SK-N-SH (cell line): ENCODE measurements at regions not wholly inside any gene's neighbourhood (a gene's known extent, or its start where the extent isn't known, plus 50 kb on each side); places are given as distances from the start of the nearest gene placed in this dataset.

Experiments
- CTCF ChIP-seq: fragments of 200-600 bp; sonication (generic); IDR thresholded peaks from 2 replicates; pipeline ENCODE4 v1.6.1; 2017; ENCODE audit warnings: antibody characterized with exemption, mild to moderate bottlenecking, moderate library complexity
- GABPA ChIP-seq: IDR thresholded peaks from 2 replicates; pipeline ENCODE4 v1.4.0; 2012; ENCODE audit warnings: low read depth, mild to moderate bottlenecking
- GATA2 ChIP-seq: sonication (generic); formaldehyde crosslinking; IDR thresholded peaks from 2 replicates; pipeline ENCODE4 v1.5.0; 2020; ENCODE audit warnings: mild to moderate bottlenecking, missing genetic modification reagents
- JUND ChIP-seq: IDR thresholded peaks from 2 replicates; pipeline ENCODE4 v1.4.0; 2012
- MAX ChIP-seq: IDR thresholded peaks from 2 replicates; pipeline ENCODE4 v1.4.0; 2012; ENCODE audit warnings: low read depth
- MXI1 ChIP-seq: IDR thresholded peaks from 2 replicates; pipeline ENCODE4 v1.6.1; 2012; ENCODE audit warnings: mild to moderate bottlenecking, low read depth, low read length, improper control_type of control experiment
- POLR2AphosphoS5 ChIP-seq: IDR thresholded peaks from 2 replicates; pipeline ENCODE4 v1.6.1; 2012; ENCODE audit warnings: low read depth, low read length
- RAD21 ChIP-seq: IDR thresholded peaks from 2 replicates; pipeline ENCODE4 v1.6.1; 2012; ENCODE audit warnings: mild to moderate bottlenecking, low read length
- REST ChIP-seq: IDR thresholded peaks from 2 replicates; pipeline ENCODE4 v1.6.1; 2012; ENCODE audit warnings: mild to moderate bottlenecking, low read depth, low read length, moderate library complexity
- RXRA ChIP-seq: IDR thresholded peaks from 2 replicates; pipeline ENCODE4 v1.4.0; 2012; ENCODE audit warnings: low read depth, mild to moderate bottlenecking, borderline replicate concordance
- TAF1 ChIP-seq: IDR thresholded peaks from 2 replicates; pipeline ENCODE4 v1.6.1; 2012; ENCODE audit warnings: low read depth, mild to moderate bottlenecking, low read length, moderate library complexity, borderline replicate concordance
- YY1 ChIP-seq: IDR thresholded peaks from 2 replicates; pipeline ENCODE4 v1.4.0; 2012; ENCODE audit warnings: low read depth, mild to moderate bottlenecking

GRCh38 chr18:53874103-53874502 is 350.4 kb downstream of the MBD2 start:
- no peak for TF ChIP-seq MXI1
- no peak for TF ChIP-seq CTCF
- no peak for TF ChIP-seq RAD21
- TF ChIP-seq POLR2AphosphoS5: no peak
- TF ChIP-seq JUND: no peak
- no peak for TF ChIP-seq MAX
- no peak for TF ChIP-seq TAF1
- TF ChIP-seq REST: no peak
- TF ChIP-seq YY1: no peak
- no peak for TF ChIP-seq RXRA
- no peak for TF ChIP-seq GABPA
- no peak for TF ChIP-seq GATA2
